ENCODE measurements at regions not wholly inside any gene's neighbourhood (a gene's known extent, or its start where the extent isn't known, plus 50 kb on each side); places are given as distances from the start of the nearest gene placed in this dataset.

DNA sequence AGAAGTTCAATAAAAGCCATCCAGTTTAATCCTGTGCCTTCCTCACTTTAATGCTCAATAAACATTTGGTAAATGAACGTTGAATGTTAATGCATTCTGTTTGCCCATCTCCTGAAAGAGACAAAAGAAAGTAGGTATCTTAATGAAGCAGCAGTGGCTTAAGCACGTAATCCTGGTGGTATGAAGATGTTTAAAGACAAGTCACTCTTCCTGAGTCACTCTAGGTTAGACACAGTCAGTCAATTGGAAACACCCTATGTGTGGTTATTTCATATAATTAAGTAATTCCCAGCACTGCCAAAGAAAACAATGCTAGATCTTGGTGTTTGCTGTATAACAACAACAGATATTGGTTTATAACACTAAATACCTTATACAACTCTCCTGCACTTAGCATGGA, 334.0 kb upstream of the FMN2 start:
- TF ChIP-seq, protein P1, sequence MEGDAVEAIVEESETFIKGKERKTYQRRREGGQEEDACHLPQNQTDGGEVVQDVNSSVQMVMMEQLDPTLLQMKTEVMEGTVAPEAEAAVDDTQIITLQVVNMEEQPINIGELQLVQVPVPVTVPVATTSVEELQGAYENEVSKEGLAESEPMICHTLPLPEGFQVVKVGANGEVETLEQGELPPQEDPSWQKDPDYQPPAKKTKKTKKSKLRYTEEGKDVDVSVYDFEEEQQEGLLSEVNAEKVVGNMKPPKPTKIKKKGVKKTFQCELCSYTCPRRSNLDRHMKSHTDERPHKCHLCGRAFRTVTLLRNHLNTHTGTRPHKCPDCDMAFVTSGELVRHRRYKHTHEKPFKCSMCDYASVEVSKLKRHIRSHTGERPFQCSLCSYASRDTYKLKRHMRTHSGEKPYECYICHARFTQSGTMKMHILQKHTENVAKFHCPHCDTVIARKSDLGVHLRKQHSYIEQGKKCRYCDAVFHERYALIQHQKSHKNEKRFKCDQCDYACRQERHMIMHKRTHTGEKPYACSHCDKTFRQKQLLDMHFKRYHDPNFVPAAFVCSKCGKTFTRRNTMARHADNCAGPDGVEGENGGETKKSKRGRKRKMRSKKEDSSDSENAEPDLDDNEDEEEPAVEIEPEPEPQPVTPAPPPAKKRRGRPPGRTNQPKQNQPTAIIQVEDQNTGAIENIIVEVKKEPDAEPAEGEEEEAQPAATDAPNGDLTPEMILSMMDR (IDR thresholded peaks at IDR 0.05), result no peak
- no peak for TF ChIP-seq POLR2A (IDR thresholded peaks at IDR 0.05)

All from right lobe of liver (tissue), 4 donors.